ENCODE measurements at regions not wholly inside any gene's neighbourhood (a gene's known extent, or its start where the extent isn't known, plus 50 kb on each side); places are given as distances from the start of the nearest gene placed in this dataset.

DNA sequence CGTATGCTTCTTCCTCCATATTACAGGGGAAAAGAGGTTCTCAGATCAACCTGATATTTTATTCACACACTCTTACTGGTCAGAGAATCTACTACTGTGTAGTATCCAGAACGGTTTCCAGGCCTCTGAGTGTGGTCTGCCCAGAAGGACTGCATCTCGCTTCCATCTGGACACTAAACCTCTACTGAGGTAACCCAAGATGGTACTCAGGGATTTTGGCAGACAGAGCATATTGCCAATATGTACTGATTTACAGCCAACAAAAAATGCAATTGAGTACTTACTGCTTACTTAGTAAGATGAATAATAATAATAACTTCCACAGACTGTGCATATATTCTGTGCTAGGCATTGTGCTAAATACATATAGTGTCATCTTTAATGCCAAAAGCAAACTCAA is 55.8 kb downstream of the CYRIA start:
- TF ChIP-seq, protein P1, sequence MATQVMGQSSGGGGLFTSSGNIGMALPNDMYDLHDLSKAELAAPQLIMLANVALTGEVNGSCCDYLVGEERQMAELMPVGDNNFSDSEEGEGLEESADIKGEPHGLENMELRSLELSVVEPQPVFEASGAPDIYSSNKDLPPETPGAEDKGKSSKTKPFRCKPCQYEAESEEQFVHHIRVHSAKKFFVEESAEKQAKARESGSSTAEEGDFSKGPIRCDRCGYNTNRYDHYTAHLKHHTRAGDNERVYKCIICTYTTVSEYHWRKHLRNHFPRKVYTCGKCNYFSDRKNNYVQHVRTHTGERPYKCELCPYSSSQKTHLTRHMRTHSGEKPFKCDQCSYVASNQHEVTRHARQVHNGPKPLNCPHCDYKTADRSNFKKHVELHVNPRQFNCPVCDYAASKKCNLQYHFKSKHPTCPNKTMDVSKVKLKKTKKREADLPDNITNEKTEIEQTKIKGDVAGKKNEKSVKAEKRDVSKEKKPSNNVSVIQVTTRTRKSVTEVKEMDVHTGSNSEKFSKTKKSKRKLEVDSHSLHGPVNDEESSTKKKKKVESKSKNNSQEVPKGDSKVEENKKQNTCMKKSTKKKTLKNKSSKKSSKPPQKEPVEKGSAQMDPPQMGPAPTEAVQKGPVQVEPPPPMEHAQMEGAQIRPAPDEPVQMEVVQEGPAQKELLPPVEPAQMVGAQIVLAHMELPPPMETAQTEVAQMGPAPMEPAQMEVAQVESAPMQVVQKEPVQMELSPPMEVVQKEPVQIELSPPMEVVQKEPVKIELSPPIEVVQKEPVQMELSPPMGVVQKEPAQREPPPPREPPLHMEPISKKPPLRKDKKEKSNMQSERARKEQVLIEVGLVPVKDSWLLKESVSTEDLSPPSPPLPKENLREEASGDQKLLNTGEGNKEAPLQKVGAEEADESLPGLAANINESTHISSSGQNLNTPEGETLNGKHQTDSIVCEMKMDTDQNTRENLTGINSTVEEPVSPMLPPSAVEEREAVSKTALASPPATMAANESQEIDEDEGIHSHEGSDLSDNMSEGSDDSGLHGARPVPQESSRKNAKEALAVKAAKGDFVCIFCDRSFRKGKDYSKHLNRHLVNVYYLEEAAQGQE (IDR thresholded peaks at IDR 0.05; ENCODE audit: insufficient read depth in 1 of 2, low read depth in 2 of 2, low read length in 2 of 2), result no peak
- TF ChIP-seq POLR2AphosphoS5 (IDR thresholded peaks at IDR 0.05; ENCODE audit: low read depth, low read length) (no peak), TAF1 (IDR thresholded peaks at IDR 0.05; ENCODE audit: borderline replicate concordance, insufficient read depth, low read length) (no peak)
